Dendritic cell treated with granulocyte-macrophage colony-stimulating factor and Interleukin-4, amounts not matched to agents 40 ng/mL and 50 ng/mL, for 4 days (primary cell): ENCODE measurements at regions not wholly inside any gene's neighbourhood (a gene's known extent, or its start where the extent isn't known, plus 50 kb on each side); places are given as distances from the start of the nearest gene placed in this dataset.

ENCODE experiments used
- H3K27ac Mint-ChIP-seq: one replicate; pipeline ENCODE4 v1.8.0; 2022; ENCODE audit warnings: mild to moderate bottlenecking, mixed read lengths
- H3K27me3 Mint-ChIP-seq: one replicate; pipeline ENCODE4 v1.8.0; 2022; ENCODE audit warnings: mild to moderate bottlenecking, mixed read lengths
- H3K36me3 Mint-ChIP-seq: one replicate; pipeline ENCODE4 v1.8.0; 2022; ENCODE audit warnings: low read depth, mixed read lengths
- H3K4me1 Mint-ChIP-seq: one replicate; pipeline ENCODE4 v1.8.0; 2022; ENCODE audit warnings: low read depth, mixed read lengths
- H3K4me3 Mint-ChIP-seq: one replicate; pipeline ENCODE4 v1.8.0; 2022; ENCODE audit warnings: mild to moderate bottlenecking, moderate library complexity, mixed read lengths
- H3K9me3 Mint-ChIP-seq: one replicate; pipeline ENCODE4 v1.8.0; 2022; ENCODE audit warnings: mixed read lengths
- intact Hi-C: fragments of 100-400 bp; cut with micrococcal nuclease; formaldehyde crosslinking; loops from one replicate; pipeline ENCODE4 v1.15.0; 2022

DNA sequence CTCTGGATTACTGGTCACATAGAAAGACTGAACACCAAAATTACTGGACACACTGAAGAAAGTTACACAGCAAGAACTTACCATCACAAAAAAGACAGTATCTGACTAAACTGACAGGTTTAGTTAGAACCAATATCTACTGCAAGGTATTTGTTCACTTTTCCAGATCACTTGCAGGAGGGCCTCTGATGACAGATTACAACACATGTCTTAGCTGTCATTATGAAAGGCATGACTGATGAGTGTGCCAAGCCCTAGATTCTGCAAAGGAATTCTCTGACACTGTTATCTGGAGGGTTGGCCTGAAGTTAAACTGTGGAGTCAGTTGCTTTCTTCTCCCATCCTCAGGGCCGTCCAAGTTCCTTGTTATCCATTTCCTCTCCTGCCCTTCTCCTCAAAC is 242.7 kb downstream of the KIF20B start:
- H3K9me3 Mint-ChIP-seq, result no peaks in the 10 kb centered on the region
- H3K36me3 Mint-ChIP-seq, result no peaks in the 10 kb centered on the region
- H3K4me3 Mint-ChIP-seq, result no peak overlapping the region
- intact Hi-C loops, result no loop called here
- no peaks in the 10 kb centered on the region for H3K27me3 Mint-ChIP-seq
- H3K4me1 Mint-ChIP-seq, result no peaks in the 10 kb centered on the region
- no peak overlapping the region for H3K27ac Mint-ChIP-seq

- Mint-ChIP-seq H3K27me3 (no peaks in the 10 kb centered on the region), H3K27ac (no peak overlapping the region), H3K9me3 (no peaks in the 10 kb centered on the region), H3K36me3 (no peaks in the 10 kb centered on the region), H3K4me1 (no peaks in the 10 kb centered on the region), H3K4me3 (no peak overlapping the region)
- intact Hi-C loops, result no loop called here
These were observed 244.7 kb downstream of the KIF20B start for GRCh38 chr10:89946106-89946505.

- no peak overlapping the region for H3K4me3 Mint-ChIP-seq
- peaks cover 8% of the 10 kb centered on the region for H3K9me3 Mint-ChIP-seq
- no peak overlapping the region for H3K27ac Mint-ChIP-seq
- H3K4me1 Mint-ChIP-seq, result no peaks in the 10 kb centered on the region
- H3K36me3 Mint-ChIP-seq, result no peaks in the 10 kb centered on the region
- no peaks in the 10 kb centered on the region for H3K27me3 Mint-ChIP-seq
- intact Hi-C loops, result no loop called here
These were observed 248.1 kb downstream of the KIF20B start for GRCh38 chr10:89949496-89949895.

GRCh38 chr10:89952325-89952724 is 250.9 kb downstream of the KIF20B start:
- no peaks in the 10 kb centered on the region for H3K4me1 Mint-ChIP-seq
- H3K27me3 Mint-ChIP-seq, result no peaks in the 10 kb centered on the region
- H3K36me3 Mint-ChIP-seq, result no peaks in the 10 kb centered on the region
- H3K9me3 Mint-ChIP-seq, result peaks cover 8% of the 10 kb centered on the region
- H3K4me3 Mint-ChIP-seq, result no peak overlapping the region
- H3K27ac Mint-ChIP-seq, result no peak overlapping the region
- intact Hi-C loops, result loop anchor here (10.0 kb wide), 1 partner anchor 912 kb away; no protein-coding TSS in a partner anchor

DNA sequence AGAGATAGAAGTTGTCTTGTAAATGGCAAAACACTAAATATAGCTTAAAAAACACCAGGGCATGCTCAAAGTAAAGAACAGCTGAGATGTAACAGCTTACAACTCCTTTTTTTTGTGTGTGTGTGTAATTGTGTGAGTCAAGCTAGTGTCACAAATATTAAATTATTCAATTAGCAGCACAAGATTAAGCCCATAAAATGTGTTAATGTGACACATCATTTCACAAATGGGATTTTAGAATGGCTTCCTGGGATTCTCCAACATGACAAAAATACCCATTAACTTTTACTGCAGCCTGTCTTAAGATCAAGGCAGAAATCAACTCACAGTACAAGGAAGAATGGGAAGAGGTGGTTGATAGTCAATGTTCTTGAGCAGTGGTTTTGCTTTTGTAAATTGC is 251.4 kb downstream of the KIF20B start:
- Mint-ChIP-seq H3K9me3 (peaks cover 8% of the 10 kb centered on the region), H3K4me1 (no peaks in the 10 kb centered on the region), H3K27me3 (no peaks in the 10 kb centered on the region), H3K4me3 (no peak overlapping the region), H3K36me3 (no peaks in the 10 kb centered on the region), H3K27ac (no peak overlapping the region)
- intact Hi-C loops, result loop anchor here (10.0 kb wide), 1 partner anchor 912 kb away; no protein-coding TSS in a partner anchor

GRCh38 chr10:89954061-89954460 is 252.7 kb downstream of the KIF20B start:
- Mint-ChIP-seq H3K4me3 (no peak overlapping the region), H3K27ac (no peak overlapping the region), H3K27me3 (no peaks in the 10 kb centered on the region), H3K4me1 (no peaks in the 10 kb centered on the region), H3K36me3 (no peaks in the 10 kb centered on the region), H3K9me3 (peaks cover 8% of the 10 kb centered on the region)
- intact Hi-C loops, result loop anchor here (10.0 kb wide), 1 partner anchor 911 kb away; no protein-coding TSS in a partner anchor

- H3K27ac Mint-ChIP-seq, result no peak overlapping the region
- peaks cover 8% of the 10 kb centered on the region for H3K9me3 Mint-ChIP-seq
- no peaks in the 10 kb centered on the region for H3K36me3 Mint-ChIP-seq
- intact Hi-C loops, result loop anchor here (10.0 kb wide), 1 partner anchor 910 kb away; no protein-coding TSS in a partner anchor
- no peaks in the 10 kb centered on the region for H3K4me1 Mint-ChIP-seq
- no peak overlapping the region for H3K4me3 Mint-ChIP-seq
- H3K27me3 Mint-ChIP-seq, result no peaks in the 10 kb centered on the region
These were observed 253.6 kb downstream of the KIF20B start for GRCh38 chr10:89954787-89955566.

- H3K36me3 Mint-ChIP-seq, result no peaks in the 10 kb centered on the region
- intact Hi-C loops, result loop anchor here (10.0 kb wide), 1 partner anchor 905 kb away; no protein-coding TSS in a partner anchor
- no peak overlapping the region for H3K27ac Mint-ChIP-seq
- H3K9me3 Mint-ChIP-seq, result no peaks in the 10 kb centered on the region
- H3K27me3 Mint-ChIP-seq, result no peaks in the 10 kb centered on the region
- no peak overlapping the region for H3K4me3 Mint-ChIP-seq
- no peaks in the 10 kb centered on the region for H3K4me1 Mint-ChIP-seq
These were observed 258.2 kb downstream of the KIF20B start for GRCh38 chr10:89959433-89960110.

GRCh38 chr10:89963451-89964102 is 262.2 kb downstream of the KIF20B start:
- H3K27me3 Mint-ChIP-seq, result no peaks in the 10 kb centered on the region
- H3K4me1 Mint-ChIP-seq, result no peaks in the 10 kb centered on the region
- H3K36me3 Mint-ChIP-seq, result no peaks in the 10 kb centered on the region
- no peak overlapping the region for H3K27ac Mint-ChIP-seq
- H3K9me3 Mint-ChIP-seq, result no peaks in the 10 kb centered on the region
- intact Hi-C loops, result no loop called here
- H3K4me3 Mint-ChIP-seq, result no peak overlapping the region

- Mint-ChIP-seq H3K4me3 (no peak overlapping the region), H3K9me3 (no peaks in the 10 kb centered on the region), H3K4me1 (no peaks in the 10 kb centered on the region), H3K36me3 (no peaks in the 10 kb centered on the region), H3K27ac (no peak overlapping the region), H3K27me3 (no peaks in the 10 kb centered on the region)
- intact Hi-C loops, result no loop called here
These were observed 264.8 kb downstream of the KIF20B start for GRCh38 chr10:89966211-89966610.

DNA sequence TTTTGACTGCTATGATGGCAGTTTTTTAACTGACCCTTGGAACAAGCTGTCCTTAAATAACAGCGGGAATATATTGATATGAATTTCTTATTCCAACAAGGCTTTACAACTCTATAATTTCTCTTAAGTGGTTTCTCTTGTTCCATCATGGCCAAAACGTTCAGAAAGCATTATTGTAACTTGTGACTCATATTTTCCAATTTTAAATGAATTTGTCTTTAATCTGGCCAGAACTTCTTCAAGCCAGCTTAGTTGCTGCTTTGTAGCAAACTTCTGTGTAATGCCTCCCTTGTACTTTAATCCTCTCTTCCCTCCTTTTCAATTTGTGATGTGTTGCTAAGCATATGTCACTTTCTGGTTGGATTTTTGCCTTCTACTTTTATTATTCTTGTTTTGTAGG is 271.9 kb downstream of the KIF20B start:
- intact Hi-C loops, result no loop called here
- peaks cover 5% of the 10 kb centered on the region for H3K4me1 Mint-ChIP-seq
- no peaks in the 10 kb centered on the region for H3K27me3 Mint-ChIP-seq
- H3K9me3 Mint-ChIP-seq, result no peaks in the 10 kb centered on the region
- H3K4me3 Mint-ChIP-seq, result no peak overlapping the region
- H3K36me3 Mint-ChIP-seq, result no peaks in the 10 kb centered on the region
- no peak overlapping the region for H3K27ac Mint-ChIP-seq

GRCh38 chr10:89975071-89975470 is 273.7 kb downstream of the KIF20B start:
- H3K27me3 Mint-ChIP-seq, result no peaks in the 10 kb centered on the region
- H3K9me3 Mint-ChIP-seq, result no peaks in the 10 kb centered on the region
- intact Hi-C loops, result no loop called here
- H3K4me3 Mint-ChIP-seq, result no peak overlapping the region
- no peak overlapping the region for H3K27ac Mint-ChIP-seq
- no peaks in the 10 kb centered on the region for H3K36me3 Mint-ChIP-seq
- H3K4me1 Mint-ChIP-seq, result peaks cover 5% of the 10 kb centered on the region

- Mint-ChIP-seq H3K36me3 (no peaks in the 10 kb centered on the region), H3K27me3 (no peaks in the 10 kb centered on the region), H3K4me3 (no peak overlapping the region), H3K4me1 (peaks cover 5% of the 10 kb centered on the region), H3K9me3 (no peaks in the 10 kb centered on the region), H3K27ac (no peak overlapping the region)
- intact Hi-C loops, result no loop called here
These were observed 274.4 kb downstream of the KIF20B start for GRCh38 chr10:89975771-89976170.

DNA sequence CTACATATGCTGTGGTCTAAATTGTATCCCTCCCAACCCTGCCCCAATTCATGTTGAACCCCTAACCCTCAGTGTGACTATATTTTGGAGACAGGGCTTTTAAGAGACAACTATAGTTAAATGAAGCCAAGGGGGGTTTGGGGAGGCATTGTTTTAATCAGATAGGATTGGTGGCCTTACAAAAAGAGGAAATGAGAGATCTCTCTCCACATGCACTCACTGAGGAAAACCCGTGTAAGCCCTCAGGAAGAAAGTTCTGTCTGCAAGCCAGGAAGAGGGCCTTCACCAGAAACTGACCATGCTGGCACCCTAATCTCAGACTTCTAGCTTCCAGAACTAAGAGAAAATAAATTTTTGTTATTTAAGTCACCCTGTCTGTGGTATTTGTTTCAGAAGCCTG is 276.7 kb downstream of the KIF20B start:
- Mint-ChIP-seq H3K4me1 (no peaks in the 10 kb centered on the region), H3K4me3 (no peak overlapping the region), H3K27me3 (no peaks in the 10 kb centered on the region), H3K27ac (no peak overlapping the region), H3K36me3 (no peaks in the 10 kb centered on the region), H3K9me3 (no peaks in the 10 kb centered on the region)
- intact Hi-C loops, result no loop called here
